SKM-1 (cell line): ENCODE measurements at regions not wholly inside any gene's neighbourhood (a gene's known extent, or its start where the extent isn't known, plus 50 kb on each side); places are given as distances from the start of the nearest gene placed in this dataset.
"Not testable (repeated sequence)": the region's sequence is repeated elsewhere in the genome, so short reads cannot be mapped to it uniquely, and the experiment has no call there.

ENCODE experiments used
- DNase-seq: peaks from one replicate; lab custom pipeline; 2025; ENCODE audit not compliant: unreplicated experiment; lab: John Stamatoyannopoulos, UW

GRCh38 chr9:41367301-41367700 is 178.2 kb upstream of the ZNG1F start:
- not testable (repeated sequence) for DNase-seq

- not testable (repeated sequence) for DNase-seq
Measured at GRCh38 chr9:41361790-41362189, 172.7 kb upstream of the ZNG1F start.

GRCh38 chr9:41359116-41359515 is 170.0 kb upstream of the ZNG1F start:
- not testable (repeated sequence) for DNase-seq

GRCh38 chr9:41358682-41359081 is 169.6 kb upstream of the ZNG1F start:
- peak; percentile 14 for DNase-seq

- not testable (repeated sequence) for DNase-seq
Measured at GRCh38 chr9:41357918-41358404, 168.8 kb upstream of the ZNG1F start.

GRCh38 chr9:41357350-41357748 is 168.2 kb upstream of the ZNG1F start:
- DNase-seq, result not testable (repeated sequence)

- DNase-seq, result not testable (repeated sequence)
Measured at GRCh38 chr9:41356588-41357349, 167.7 kb upstream of the ZNG1F start.

- DNase-seq, result not testable (repeated sequence)
Measured at GRCh38 chr9:41355712-41356450, 166.8 kb upstream of the ZNG1F start.

- not testable (repeated sequence) for DNase-seq
Measured at GRCh38 chr9:41354978-41355377, 165.9 kb upstream of the ZNG1F start.

GRCh38 chr9:41354060-41354934 is 165.2 kb upstream of the ZNG1F start:
- not testable (repeated sequence) for DNase-seq

- not testable (repeated sequence) for DNase-seq
Measured at GRCh38 chr9:41353026-41353425, 163.9 kb upstream of the ZNG1F start.

GRCh38 chr9:41352390-41352789 is 163.3 kb upstream of the ZNG1F start:
- DNase-seq, result not testable (repeated sequence)

GRCh38 chr9:41347893-41348292 is 158.8 kb upstream of the ZNG1F start:
- DNase-seq, result not testable (repeated sequence)

- DNase-seq, result not testable (repeated sequence)
Measured at GRCh38 chr9:41332562-41332961, 143.4 kb upstream of the ZNG1F start.

GRCh38 chr9:41321277-41321676 is 132.2 kb upstream of the ZNG1F start:
- DNase-seq, result not testable (repeated sequence)

GRCh38 chr9:41308953-41309352 is 119.8 kb upstream of the ZNG1F start:
- DNase-seq, result not testable (repeated sequence)

- DNase-seq, result not testable (repeated sequence)
Measured at GRCh38 chr9:41285744-41286143, 96.6 kb upstream of the ZNG1F start.

GRCh38 chr9:41280299-41281238 is 91.5 kb upstream of the ZNG1F start:
- DNase-seq, result not testable (repeated sequence)

GRCh38 chr9:41279437-41279836 is 90.3 kb upstream of the ZNG1F start:
- not testable (repeated sequence) for DNase-seq

GRCh38 chr9:41279033-41279432 is 89.9 kb upstream of the ZNG1F start:
- not testable (repeated sequence) for DNase-seq
